Gastroesophageal sphincter (tissue), 4 donors: ENCODE measurements at regions not wholly inside any gene's neighbourhood (a gene's known extent, or its start where the extent isn't known, plus 50 kb on each side); places are given as distances from the start of the nearest gene placed in this dataset.
"Not testable (repeated sequence)": the region's sequence is repeated elsewhere in the genome, so short reads cannot be mapped to it uniquely, and the experiment has no call there.

ENCODE experiments used
- ATAC-seq: fragments of 150-250 bp; one replicate; pipeline ENCODE4 v1.9.1; 2016; ENCODE audit warnings: mild to moderate bottlenecking, moderate library complexity
- H3K27ac ChIP-seq, 4 donors: fragments of 200-600 bp; sonication (generic) in 3 of 4; 1 replicate in 3 of 4; 2 replicates in 1 of 4; pipeline ENCODE4 v1.5.1; 2016 to 2019
- H3K27me3 ChIP-seq: fragments of 200-600 bp; sonication (generic); one replicate; pipeline ENCODE4 v1.5.1; 2019
- H3K36me3 ChIP-seq, 2 donors: fragments of 200-600 bp; sonication (generic); one replicate each; pipeline ENCODE4 v1.5.1; 2019; ENCODE audit warnings: control low read depth in 1 of 2
- H3K4me1 ChIP-seq, 3 donors: fragments of 200-600 bp; sonication (generic); 1 replicate in 2 of 3; 2 replicates in 1 of 3; pipeline ENCODE4 v1.5.1; 2016 to 2019; ENCODE audit warnings: control low read depth in 2 of 3
- H3K4me3 ChIP-seq, 2 donors: fragments of 200-600 bp; sonication (generic); one replicate each; pipeline ENCODE4 v1.5.1; 2019; ENCODE audit warnings: mild to moderate bottlenecking in 1 of 2, moderate library complexity in 1 of 2
- H3K9me3 ChIP-seq, 3 donors: fragments of 200-600 bp; sonication (generic); one replicate each; pipeline ENCODE4 v1.5.1; 2017 to 2019; ENCODE audit warnings: control low read depth in 2 of 3
- CTCF ChIP-seq, 4 experiments: fragments of 200-600 bp in 2 of 4; fragments of 450-650 bp in 2 of 4; sonication (generic) in 1 of 4; IDR thresholded peaks; one replicate each; pipeline ENCODE4 v1.5.1; 2017 to 2019; ENCODE audit warnings: antibody characterized with exemption in 4 of 4, mild to moderate bottlenecking in 2 of 4, moderate library complexity in 2 of 4
- EP300 ChIP-seq: sonication (generic); formaldehyde crosslinking; IDR thresholded peaks from one replicate; pipeline ENCODE4 v1.6.1; 2017; ENCODE audit warnings: antibody characterized with exemption, mild to moderate bottlenecking
- POLR2A ChIP-seq, 2 donors: fragments of 450-650 bp; IDR thresholded peaks; one replicate each; pipeline ENCODE4 v1.6.1; 2017; ENCODE audit warnings: antibody characterized with exemption in 2 of 2, mild to moderate bottlenecking in 2 of 2, moderate library complexity in 1 of 2
- POLR2AphosphoS5 ChIP-seq: sonication (generic); formaldehyde crosslinking; IDR thresholded peaks from one replicate; pipeline ENCODE4 v1.6.1; 2017; ENCODE audit warnings: antibody characterized with exemption
- WGBS, 2 donors: methylation state at CpG; one replicate each; pipeline ENCODE4 v1.1.5; 2018; ENCODE audit warnings: low coverage in 1 of 2; 5-methylcytosine and 5-hydroxymethylcytosine counted together

GRCh38 chr5:57362951-57363350 lies 119.7 kb downstream of the ACTBL2 start:
- no peak for ATAC-seq
- H3K9me3 ChIP-seq = no peaks in the 10 kb centered on the region
- H3K36me3 ChIP-seq = no peaks in the 10 kb centered on the region
- no peaks in the 10 kb centered on the region for H3K27me3 ChIP-seq
- no peak overlapping the region for H3K4me3 ChIP-seq
- H3K4me1 ChIP-seq = no peaks in the 10 kb centered on the region
- H3K27ac ChIP-seq = no peak overlapping the region
- TF ChIP-seq CTCF (IDR thresholded peaks at IDR 0.05) (no peak), EP300 (no peak), POLR2A (IDR thresholded peaks at IDR 0.05) (no peak), POLR2AphosphoS5 (no peak)
- WGBS, 2 donors = 63% methylated on average over 5 of the region's 5 CpGs

DNA sequence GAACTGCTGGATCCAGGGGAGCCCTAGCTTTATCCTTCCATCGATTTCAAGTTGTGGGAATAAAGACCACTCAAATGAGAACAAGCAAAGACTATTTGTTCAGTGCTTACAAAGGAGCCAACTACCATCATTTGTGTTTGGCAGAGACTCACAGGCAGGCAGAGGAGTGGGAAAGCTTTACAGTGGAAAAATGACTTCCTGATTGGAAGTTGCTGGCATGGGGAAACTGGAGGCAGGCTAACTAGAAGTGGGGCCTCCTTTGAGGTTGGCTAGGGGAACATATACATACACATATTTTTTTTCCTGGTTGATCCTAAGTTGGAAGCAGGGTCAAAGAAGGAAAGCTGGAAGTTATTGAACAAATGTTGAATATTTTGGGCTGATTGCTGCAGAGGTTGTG lies 121.7 kb downstream of the ACTBL2 start:
- TF ChIP-seq EP300 (no peak), CTCF (IDR thresholded peaks at IDR 0.05) (no peak), POLR2A (IDR thresholded peaks at IDR 0.05) (no peak), POLR2AphosphoS5 (no peak)
- Histone ChIP-seq H3K9me3 (no peaks in the 10 kb centered on the region), H3K36me3 (no peaks in the 10 kb centered on the region), H3K4me1 (no peaks in the 10 kb centered on the region), H3K27ac (no peak overlapping the region), H3K27me3 (no peaks in the 10 kb centered on the region), H3K4me3 (no peak overlapping the region)
- 13 to 80% methylated on average over 1 of the region's 1 CpG for WGBS, 2 donors
- no peak for ATAC-seq

GRCh38 chr5:57358796-57359592 lies 123.6 kb downstream of the ACTBL2 start:
- no peak overlapping the region for H3K27ac ChIP-seq
- no peaks in the 10 kb centered on the region for H3K9me3 ChIP-seq
- H3K4me3 ChIP-seq = no peak overlapping the region
- H3K36me3 ChIP-seq = no peaks in the 10 kb centered on the region
- H3K4me1 ChIP-seq = no peaks in the 10 kb centered on the region
- ATAC-seq = no peak
- no peaks in the 10 kb centered on the region for H3K27me3 ChIP-seq
- WGBS, 2 donors = 64 to 93% methylated on average over 3 to 5 of the region's 5 CpGs
- TF ChIP-seq EP300 (no peak), CTCF (IDR thresholded peaks at IDR 0.05) (no peak), POLR2A (IDR thresholded peaks at IDR 0.05) (no peak), POLR2AphosphoS5 (no peak)

- not testable (repeated sequence) for ATAC-seq, H3K27ac ChIP-seq, H3K4me1 ChIP-seq, H3K36me3 ChIP-seq, H3K27me3 ChIP-seq, H3K4me3 ChIP-seq, H3K9me3 ChIP-seq
- WGBS, 2 donors = no CpG with 5 or more reads among the region's 16 CpGs
Observed at GRCh38 chr5:57356850-57357249, 125.8 kb downstream of the ACTBL2 start.

GRCh38 chr5:57349214-57349613 lies 133.4 kb downstream of the ACTBL2 start:
- Histone ChIP-seq H3K4me3 (no peak overlapping the region), H3K27ac (no peak overlapping the region), H3K4me1 (peaks cover 0 to 15% (median 2%) of the 10 kb centered on the region in 3 donors), H3K9me3 (no peaks in the 10 kb centered on the region), H3K27me3 (no peaks in the 10 kb centered on the region), H3K36me3 (no peaks in the 10 kb centered on the region)
- ATAC-seq = no peak
- WGBS, 2 donors = 63% methylated on average over 1 of the region's 1 CpG; no CpG with 5 or more reads in 1 of the 2 donors
- TF ChIP-seq CTCF (IDR thresholded peaks at IDR 0.05) (no peak), EP300 (no peak), POLR2A (IDR thresholded peaks at IDR 0.05) (no peak), POLR2AphosphoS5 (no peak)
